GM06990 (cell line): ENCODE measurements at regions not wholly inside any gene's neighbourhood (a gene's known extent, or its start where the extent isn't known, plus 50 kb on each side); places are given as distances from the start of the nearest gene placed in this dataset.

ENCODE experiments used
- DNase-seq: peaks from one replicate; pipeline ENCODE4 v3.0.0-alpha.2; 2011; ENCODE audit not compliant: insufficient read length; ENCODE audit errors: extremely low read depth
- H3K27me3 ChIP-seq: replicated peaks from 2 replicates; pipeline ENCODE4 v1.6.0; 2011; ENCODE audit warnings: low read length; ENCODE audit not compliant: control insufficient read depth, insufficient read depth
- H3K36me3 ChIP-seq: 2 replicates; pipeline ENCODE4 v1.5.1; 2011; ENCODE audit warnings: low read length; ENCODE audit not compliant: control insufficient read depth, insufficient read depth
- H3K4me3 ChIP-seq: replicated peaks from 2 replicates; pipeline ENCODE4 v1.5.1; 2011; ENCODE audit warnings: low read depth, mild to moderate bottlenecking, control low read depth, low read length
- CTCF ChIP-seq: IDR thresholded peaks from 2 replicates; pipeline ENCODE4 v1.5.1; 2011; ENCODE audit warnings: low read length, control low read depth, mild to moderate bottlenecking, inconsistent platforms; ENCODE audit not compliant: insufficient read depth, poor library complexity, severe bottlenecking

- H3K36me3 ChIP-seq = no peaks in the 10 kb centered on the region
- no peak for TF ChIP-seq CTCF
- H3K27me3 ChIP-seq = no peaks in the 10 kb centered on the region; the same call in 1 of the 2 replicates
- no peak for DNase-seq
- H3K4me3 ChIP-seq = no peak overlapping the region
Observed at GRCh38 chr9:135344915-135345500, 134.6 kb upstream of the PPP1R26 start.

- no peak for DNase-seq
- Histone ChIP-seq H3K36me3 (no peaks in the 10 kb centered on the region), H3K4me3 (no peak overlapping the region), H3K27me3 (no peaks in the 10 kb centered on the region; the same call in 1 of the 2 replicates)
- TF ChIP-seq CTCF = no peak
Observed at GRCh38 chr9:135345775-135346433, 133.7 kb upstream of the PPP1R26 start.

- Histone ChIP-seq H3K36me3 (no peaks in the 10 kb centered on the region), H3K4me3 (no peak overlapping the region), H3K27me3 (no peaks in the 10 kb centered on the region; the same call in 1 of the 2 replicates)
- no peak for TF ChIP-seq CTCF
- no peak for DNase-seq
Observed at GRCh38 chr9:135346438-135347050, 133.0 kb upstream of the PPP1R26 start.

GRCh38 chr9:135347461-135347860, 132.1 kb upstream of the PPP1R26 start:
- no peak for TF ChIP-seq CTCF
- Histone ChIP-seq H3K4me3 (no peak overlapping the region), H3K36me3 (no peaks in the 10 kb centered on the region), H3K27me3 (no peaks in the 10 kb centered on the region; the same call in 1 of the 2 replicates)
- DNase-seq = no peak

GRCh38 chr9:135348076-135348787, 131.3 kb upstream of the PPP1R26 start:
- Histone ChIP-seq H3K4me3 (no peak overlapping the region), H3K27me3 (no peaks in the 10 kb centered on the region; the same call in 1 of the 2 replicates), H3K36me3 (no peaks in the 10 kb centered on the region)
- TF ChIP-seq CTCF = no peak
- no peak for DNase-seq
